ENCODE measurements at regions not wholly inside any gene's neighbourhood (a gene's known extent, or its start where the extent isn't known, plus 50 kb on each side); places are given as distances from the start of the nearest gene placed in this dataset.
A peak's percentile ranks its signal among the peaks of the same experiment; 100 is the strongest.

GRCh38 chr4:14247767-14248166 lies 620.2 kb upstream of the BOD1L1 start:
- TF ChIP-seq CTCF (IDR thresholded peaks at IDR 0.05; ENCODE audit: borderline replicate concordance, insufficient read depth, low read depth, low read length) = no peak
- no peak overlapping the region for H3K4me3 ChIP-seq (ENCODE audit: low read depth, low read length)

GRCh38 chr4:14249226-14249625 lies 621.7 kb upstream of the BOD1L1 start:
- TF ChIP-seq CTCF (IDR thresholded peaks at IDR 0.05; ENCODE audit: borderline replicate concordance, insufficient read depth, low read depth, low read length) = no peak
- H3K4me3 ChIP-seq (ENCODE audit: low read depth, low read length) = no peak overlapping the region

GRCh38 chr4:14254252-14254651 lies 626.7 kb upstream of the BOD1L1 start:
- TF ChIP-seq CTCF (IDR thresholded peaks at IDR 0.05; ENCODE audit: borderline replicate concordance, insufficient read depth, low read depth, low read length) = peak; percentile 47; the same call in 1 of the 2 replicates

GRCh38 chr4:14254926-14255325 lies 627.4 kb upstream of the BOD1L1 start:
- no peak overlapping the region for H3K4me3 ChIP-seq (ENCODE audit: low read depth, low read length)
- no peak for TF ChIP-seq CTCF (IDR thresholded peaks at IDR 0.05; ENCODE audit: borderline replicate concordance, insufficient read depth, low read depth, low read length)

More at GRCh38 chr4:14254252-14254651, 626.7 kb upstream of the BOD1L1 start:
- no peak overlapping the region for H3K4me3 ChIP-seq (ENCODE audit: low read depth, low read length)

- no peak for TF ChIP-seq CTCF (IDR thresholded peaks at IDR 0.05; ENCODE audit: borderline replicate concordance, insufficient read depth, low read depth, low read length)
- no peak overlapping the region for H3K4me3 ChIP-seq (ENCODE audit: low read depth, low read length)
Observed at GRCh38 chr4:14257903-14258302, 630.4 kb upstream of the BOD1L1 start.

- no peak for TF ChIP-seq CTCF (IDR thresholded peaks at IDR 0.05; ENCODE audit: borderline replicate concordance, insufficient read depth, low read depth, low read length)
Observed at GRCh38 chr4:14259936-14260335, 632.4 kb upstream of the BOD1L1 start.

GRCh38 chr4:14260591-14260990 lies 633.1 kb upstream of the BOD1L1 start:
- H3K4me3 ChIP-seq (ENCODE audit: low read depth, low read length) = no peak overlapping the region
- no peak for TF ChIP-seq CTCF (IDR thresholded peaks at IDR 0.05; ENCODE audit: borderline replicate concordance, insufficient read depth, low read depth, low read length)

More at GRCh38 chr4:14259936-14260335, 632.4 kb upstream of the BOD1L1 start:
- H3K4me3 ChIP-seq (ENCODE audit: low read depth, low read length) = no peak overlapping the region

Data from GM12875 (cell line).